Activated naive CD8-positive, alpha-beta T cell (primary cell): ENCODE measurements at regions not wholly inside any gene's neighbourhood (a gene's known extent, or its start where the extent isn't known, plus 50 kb on each side); places are given as distances from the start of the nearest gene placed in this dataset.
"Not testable (repeated sequence)": the region's sequence is repeated elsewhere in the genome, so short reads cannot be mapped to it uniquely, and the experiment has no call there.

Experiments used
- H3K27ac Mint-ChIP-seq: one replicate; pipeline ENCODE4 v1.8.0; 2021; ENCODE audit warnings: mixed read lengths
- H3K27me3 Mint-ChIP-seq: one replicate; pipeline ENCODE4 v1.8.0; 2021; ENCODE audit warnings: mixed read lengths
- H3K36me3 Mint-ChIP-seq: one replicate; pipeline ENCODE4 v1.8.0; 2021; ENCODE audit warnings: mixed read lengths
- H3K4me1 Mint-ChIP-seq: one replicate; pipeline ENCODE4 v1.8.0; 2021; ENCODE audit warnings: low read depth, mixed read lengths
- H3K4me3 Mint-ChIP-seq: one replicate; pipeline ENCODE4 v1.8.0; 2021; ENCODE audit warnings: mild to moderate bottlenecking, mixed read lengths
- H3K9me3 Mint-ChIP-seq: one replicate; pipeline ENCODE4 v1.8.0; 2021; ENCODE audit warnings: low read depth, mixed read lengths

- H3K4me1 Mint-ChIP-seq: no peaks in the 10 kb centered on the region
- no peaks in the 10 kb centered on the region for H3K36me3 Mint-ChIP-seq
- H3K9me3 Mint-ChIP-seq: peaks cover 13% of the 10 kb centered on the region
- H3K27ac Mint-ChIP-seq: no peak overlapping the region
- no peak overlapping the region for H3K4me3 Mint-ChIP-seq
- no peaks in the 10 kb centered on the region for H3K27me3 Mint-ChIP-seq
Measured at GRCh38 chr2:184351126-184351525, 247.2 kb upstream of the ZNF804A start.

DNA sequence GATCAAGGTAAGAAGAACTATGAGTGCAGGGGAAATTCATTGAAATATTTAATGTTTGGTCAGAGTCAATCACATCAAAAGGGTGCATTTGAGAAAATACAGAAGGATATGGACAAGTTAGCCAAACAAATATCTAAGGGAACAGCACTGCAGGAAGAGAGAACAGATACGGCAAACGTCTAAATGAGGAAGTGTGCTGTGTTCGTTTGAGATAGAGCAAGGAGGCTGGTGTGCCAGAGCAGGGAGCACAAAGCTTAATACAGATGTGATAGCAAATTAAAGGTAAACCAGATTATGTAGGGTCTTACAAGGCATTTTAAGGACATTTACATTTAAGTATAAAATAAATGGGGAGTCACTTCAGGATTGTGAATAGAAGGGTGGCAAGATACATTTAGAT, 241.3 kb upstream of the ZNF804A start:
- Mint-ChIP-seq H3K4me1 (no peaks in the 10 kb centered on the region), H3K4me3 (no peak overlapping the region), H3K27ac (no peak overlapping the region), H3K9me3 (no peaks in the 10 kb centered on the region), H3K36me3 (no peaks in the 10 kb centered on the region), H3K27me3 (no peaks in the 10 kb centered on the region)

- no peaks in the 10 kb centered on the region for H3K9me3 Mint-ChIP-seq
- H3K36me3 Mint-ChIP-seq: no peaks in the 10 kb centered on the region
- H3K27ac Mint-ChIP-seq: no peak overlapping the region
- no peaks in the 10 kb centered on the region for H3K27me3 Mint-ChIP-seq
- H3K4me1 Mint-ChIP-seq: no peaks in the 10 kb centered on the region
- H3K4me3 Mint-ChIP-seq: no peak overlapping the region
Measured at GRCh38 chr2:184359379-184359778, 238.9 kb upstream of the ZNF804A start.

- Mint-ChIP-seq H3K4me3 (no peak overlapping the region), H3K27me3 (no peaks in the 10 kb centered on the region), H3K9me3 (no peaks in the 10 kb centered on the region), H3K36me3 (no peaks in the 10 kb centered on the region), H3K4me1 (no peaks in the 10 kb centered on the region), H3K27ac (no peak overlapping the region)
Measured at GRCh38 chr2:184363213-184363612, 235.1 kb upstream of the ZNF804A start.

DNA sequence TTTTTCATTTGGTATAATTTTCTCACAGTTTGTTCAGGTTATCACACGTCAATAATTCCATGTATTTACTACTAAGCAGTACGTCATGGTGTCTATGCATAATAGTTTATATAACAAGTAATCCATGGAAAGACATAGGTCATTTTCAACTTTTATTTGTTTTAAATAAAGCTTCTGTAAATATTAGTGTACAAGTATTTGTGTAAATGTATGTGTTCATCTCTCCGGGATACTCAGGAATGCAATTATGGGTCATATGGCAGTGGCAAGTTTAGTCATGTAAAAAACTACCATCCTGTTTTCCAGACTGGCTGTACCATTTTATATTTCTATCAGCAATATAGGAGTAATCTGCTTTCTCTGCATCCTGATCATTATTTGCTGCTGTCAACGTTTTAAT, 231.1 kb upstream of the ZNF804A start:
- no peak overlapping the region for H3K4me3 Mint-ChIP-seq
- H3K36me3 Mint-ChIP-seq: no peaks in the 10 kb centered on the region
- no peak overlapping the region for H3K27ac Mint-ChIP-seq
- H3K27me3 Mint-ChIP-seq: no peaks in the 10 kb centered on the region
- H3K9me3 Mint-ChIP-seq: peaks cover 3% of the 10 kb centered on the region
- no peaks in the 10 kb centered on the region for H3K4me1 Mint-ChIP-seq

- Mint-ChIP-seq H3K27ac (no peak overlapping the region), H3K9me3 (peaks cover 3% of the 10 kb centered on the region), H3K36me3 (no peaks in the 10 kb centered on the region), H3K4me1 (no peaks in the 10 kb centered on the region), H3K27me3 (no peaks in the 10 kb centered on the region), H3K4me3 (no peak overlapping the region)
Measured at GRCh38 chr2:184369307-184369706, 229.0 kb upstream of the ZNF804A start.

DNA sequence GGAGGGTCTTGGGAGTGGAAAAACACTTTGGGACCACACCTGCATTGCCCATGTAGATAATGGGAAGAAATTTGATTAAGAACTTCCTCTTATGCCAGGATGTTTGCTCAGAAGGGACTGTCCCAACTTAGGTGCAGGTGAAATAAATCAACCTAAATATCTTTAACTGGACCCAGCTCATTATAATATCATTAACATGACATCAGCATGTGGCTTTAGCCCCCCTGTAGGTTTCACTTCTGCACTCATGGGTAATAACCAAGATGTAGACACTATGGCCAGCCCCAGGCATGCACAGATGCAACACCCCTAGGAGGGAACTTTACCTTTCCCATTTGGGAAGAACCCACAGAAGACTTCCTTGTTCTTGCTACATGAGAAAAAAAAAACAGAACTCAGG, 227.4 kb upstream of the ZNF804A start:
- no peaks in the 10 kb centered on the region for H3K27me3 Mint-ChIP-seq
- H3K4me1 Mint-ChIP-seq: no peaks in the 10 kb centered on the region
- no peak overlapping the region for H3K27ac Mint-ChIP-seq
- no peaks in the 10 kb centered on the region for H3K36me3 Mint-ChIP-seq
- H3K4me3 Mint-ChIP-seq: no peak overlapping the region
- H3K9me3 Mint-ChIP-seq: peaks cover 3% of the 10 kb centered on the region

DNA sequence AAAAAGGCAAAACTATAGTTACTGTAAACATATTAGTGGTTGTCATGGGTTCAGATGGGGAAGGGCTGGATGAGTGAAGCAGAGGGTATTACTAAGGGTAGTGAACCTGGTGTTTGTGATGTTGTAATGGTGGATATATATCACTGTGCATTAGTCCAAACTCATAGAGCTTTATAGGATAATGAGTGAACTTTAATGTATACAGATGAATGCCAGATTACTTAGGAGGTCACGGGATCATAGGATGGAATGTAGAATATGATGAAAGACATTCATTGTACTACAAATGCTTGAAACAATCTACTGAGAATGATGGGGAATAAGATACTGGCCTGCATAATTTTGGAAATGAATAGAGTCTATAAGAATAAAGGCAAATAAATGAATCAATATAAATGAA, 226.7 kb upstream of the ZNF804A start:
- H3K9me3 Mint-ChIP-seq: peaks cover 7% of the 10 kb centered on the region
- H3K36me3 Mint-ChIP-seq: no peaks in the 10 kb centered on the region
- H3K27ac Mint-ChIP-seq: no peak overlapping the region
- H3K4me3 Mint-ChIP-seq: no peak overlapping the region
- no peaks in the 10 kb centered on the region for H3K4me1 Mint-ChIP-seq
- H3K27me3 Mint-ChIP-seq: no peaks in the 10 kb centered on the region

DNA sequence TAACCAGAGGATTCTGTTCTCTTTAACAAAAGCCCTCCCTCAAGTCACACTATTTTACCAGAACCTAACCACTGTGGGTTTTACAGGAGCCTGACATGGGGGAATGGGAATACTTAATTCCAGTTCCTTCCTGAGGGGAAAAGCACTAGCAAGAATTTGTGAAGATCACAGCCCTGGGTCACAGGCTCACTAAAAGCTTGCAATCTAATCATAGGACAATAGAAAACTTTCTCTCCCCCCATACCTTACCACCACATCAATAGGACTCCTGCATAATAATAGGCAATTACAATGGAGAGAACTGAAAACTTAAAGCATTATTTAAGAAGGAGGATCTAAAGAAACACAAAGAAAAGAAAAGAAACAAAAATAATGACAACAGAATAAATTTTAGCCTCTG, 225.8 kb upstream of the ZNF804A start:
- Mint-ChIP-seq H3K27me3 (no peaks in the 10 kb centered on the region), H3K36me3 (no peaks in the 10 kb centered on the region), H3K4me1 (no peaks in the 10 kb centered on the region), H3K27ac (no peak overlapping the region), H3K4me3 (no peak overlapping the region), H3K9me3 (peaks cover 10% of the 10 kb centered on the region)

- Mint-ChIP-seq H3K36me3 (no peaks in the 10 kb centered on the region), H3K4me3 (no peak overlapping the region), H3K27me3 (no peaks in the 10 kb centered on the region), H3K9me3 (peaks cover 3% of the 10 kb centered on the region), H3K4me1 (no peaks in the 10 kb centered on the region), H3K27ac (no peak overlapping the region)
Measured at GRCh38 chr2:184394642-184395041, 203.7 kb upstream of the ZNF804A start.

DNA sequence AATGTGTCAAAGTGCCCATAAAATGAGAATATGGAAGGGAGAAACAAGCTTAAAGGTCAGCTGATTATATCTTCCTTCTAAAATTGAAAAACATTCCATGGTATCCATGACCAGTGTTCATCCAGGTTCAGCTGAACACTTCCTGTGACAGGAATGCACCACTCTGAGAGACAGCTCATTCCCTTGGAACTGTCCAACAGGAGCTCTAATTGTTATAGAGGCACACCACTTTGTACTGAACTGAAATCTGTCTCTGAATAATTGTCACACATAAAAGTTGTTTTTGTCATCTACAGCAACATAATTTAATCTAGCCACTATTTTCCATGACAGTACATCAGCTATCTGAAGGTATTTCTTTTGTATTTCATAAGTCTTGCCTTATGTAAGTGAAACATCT, 195.9 kb upstream of the ZNF804A start:
- Mint-ChIP-seq H3K36me3 (no peaks in the 10 kb centered on the region), H3K4me1 (no peaks in the 10 kb centered on the region), H3K27me3 (no peaks in the 10 kb centered on the region), H3K4me3 (no peak overlapping the region), H3K9me3 (peaks cover 4% of the 10 kb centered on the region), H3K27ac (no peak overlapping the region)

GRCh38 chr2:184407041-184407630, 191.2 kb upstream of the ZNF804A start:
- H3K27me3 Mint-ChIP-seq, H3K4me3 Mint-ChIP-seq: not testable (repeated sequence)

DNA sequence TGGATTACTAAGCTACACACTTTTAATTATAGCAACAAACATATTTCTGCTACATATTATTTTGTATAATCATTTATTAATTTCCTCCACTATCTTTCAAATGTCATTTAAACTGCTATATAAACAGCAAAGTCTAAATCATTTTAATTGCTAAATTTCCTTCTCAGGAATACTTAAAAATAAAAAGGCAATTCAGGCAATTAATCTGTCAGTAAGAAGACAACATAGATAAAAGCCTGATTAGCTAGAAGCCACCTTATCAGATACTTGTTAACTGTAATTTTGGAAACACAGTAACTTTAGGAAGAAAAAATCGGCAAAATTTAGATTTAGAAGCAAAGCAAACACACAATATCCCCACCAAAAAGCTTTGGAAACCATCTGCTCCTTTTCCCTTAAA, 188.2 kb upstream of the ZNF804A start:
- H3K4me1 Mint-ChIP-seq: no peaks in the 10 kb centered on the region
- H3K27ac Mint-ChIP-seq: no peak overlapping the region
- no peaks in the 10 kb centered on the region for H3K36me3 Mint-ChIP-seq
- peaks cover 9% of the 10 kb centered on the region for H3K9me3 Mint-ChIP-seq
- no peak overlapping the region for H3K4me3 Mint-ChIP-seq
- H3K27me3 Mint-ChIP-seq: no peaks in the 10 kb centered on the region

More at GRCh38 chr2:184407041-184407630, 191.2 kb upstream of the ZNF804A start:
- not testable (repeated sequence) for H3K27ac Mint-ChIP-seq, H3K9me3 Mint-ChIP-seq, H3K4me1 Mint-ChIP-seq, H3K36me3 Mint-ChIP-seq

DNA sequence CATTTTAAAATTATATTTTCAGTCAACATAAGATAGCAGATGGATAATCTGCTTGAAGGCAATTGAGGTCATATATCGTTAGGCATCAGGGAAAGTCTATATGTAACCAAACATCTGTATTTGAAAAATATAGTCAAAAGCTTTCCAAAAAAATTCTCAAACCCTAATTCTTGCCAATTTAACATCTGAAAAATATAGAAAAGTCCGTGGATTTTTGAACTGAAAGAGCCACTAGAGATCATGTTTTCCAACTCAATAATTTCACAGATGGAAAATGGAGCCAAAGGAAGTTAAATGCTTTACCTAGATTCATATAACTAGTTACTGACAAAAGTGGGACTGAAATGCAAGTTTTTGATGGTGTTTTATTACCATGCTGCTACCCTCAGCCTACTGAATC, 185.1 kb upstream of the ZNF804A start:
- no peak overlapping the region for H3K4me3 Mint-ChIP-seq
- no peaks in the 10 kb centered on the region for H3K36me3 Mint-ChIP-seq
- peaks cover 5% of the 10 kb centered on the region for H3K9me3 Mint-ChIP-seq
- no peak overlapping the region for H3K27ac Mint-ChIP-seq
- no peaks in the 10 kb centered on the region for H3K27me3 Mint-ChIP-seq
- H3K4me1 Mint-ChIP-seq: no peaks in the 10 kb centered on the region

DNA sequence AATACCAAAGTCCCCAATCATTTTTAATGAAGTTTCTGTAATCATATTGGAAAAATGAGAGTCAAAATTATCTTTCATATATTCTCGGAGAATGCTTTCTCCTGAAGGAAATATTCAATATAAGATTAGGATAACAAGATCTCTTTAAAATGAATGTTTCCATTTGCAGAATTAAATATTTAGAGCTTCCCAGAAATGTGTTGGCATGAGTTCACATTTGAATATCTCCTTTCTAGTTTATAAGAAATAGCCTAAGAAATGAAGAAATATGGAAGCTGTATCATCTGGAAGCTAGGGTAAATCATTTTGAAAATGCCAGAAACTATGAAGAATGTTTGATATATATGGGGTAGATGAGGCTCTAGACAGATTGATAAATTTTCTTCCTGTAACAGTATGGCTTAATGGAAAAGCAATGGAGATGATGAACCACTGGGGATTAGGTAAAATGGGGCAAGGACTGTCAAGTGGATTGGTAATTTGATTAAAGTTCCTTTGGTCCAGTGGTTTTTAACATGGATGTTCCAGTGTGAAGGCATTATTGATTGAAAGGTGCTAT, 184.6 kb upstream of the ZNF804A start:
- Mint-ChIP-seq H3K27ac (no peak overlapping the region), H3K4me3 (no peak overlapping the region), H3K9me3 (peaks cover 4% of the 10 kb centered on the region), H3K36me3 (no peaks in the 10 kb centered on the region), H3K27me3 (no peaks in the 10 kb centered on the region), H3K4me1 (no peaks in the 10 kb centered on the region)

DNA sequence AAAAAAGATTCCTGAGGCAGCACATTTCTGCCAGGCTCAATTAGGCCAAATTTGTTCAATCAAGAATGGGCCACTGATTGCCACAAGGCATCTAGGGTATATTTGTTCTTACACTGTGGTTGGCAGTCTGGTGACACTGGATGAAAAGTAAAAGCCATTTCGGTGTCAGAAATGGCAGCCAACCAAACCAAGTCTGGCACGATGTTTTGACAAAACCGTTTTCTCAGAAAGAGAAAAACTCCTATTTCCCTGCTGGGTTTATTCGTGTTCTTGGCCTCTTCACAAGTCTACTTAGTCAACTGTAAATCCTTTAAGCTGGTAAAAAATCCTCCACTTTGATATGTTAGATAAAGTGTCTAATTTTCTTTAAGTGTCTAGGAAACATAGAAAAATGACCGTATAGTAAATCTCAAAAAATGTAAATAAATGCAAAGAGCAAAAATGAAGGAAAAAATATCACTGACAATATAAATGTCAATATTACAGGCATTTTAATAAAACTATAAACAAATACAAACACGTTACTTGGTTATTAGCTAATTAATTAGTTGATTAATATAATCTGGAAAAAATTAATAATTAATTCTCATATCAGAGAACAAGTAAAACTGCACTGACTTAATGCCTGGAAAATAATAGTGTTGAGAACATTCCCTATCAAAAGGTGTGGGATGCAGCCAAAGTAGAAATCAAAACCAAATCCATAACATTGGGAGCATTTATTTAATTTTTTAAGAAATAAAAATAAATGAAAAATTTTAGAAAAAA, 182.0 kb upstream of the ZNF804A start:
- Mint-ChIP-seq H3K36me3 (no peaks in the 10 kb centered on the region), H3K9me3 (peaks cover 4% of the 10 kb centered on the region), H3K27me3 (no peaks in the 10 kb centered on the region), H3K4me3 (no peak overlapping the region), H3K4me1 (no peaks in the 10 kb centered on the region), H3K27ac (no peak overlapping the region)
